ENCODE measurements at regions not wholly inside any gene's neighbourhood (a gene's known extent, or its start where the extent isn't known, plus 50 kb on each side); places are given as distances from the start of the nearest gene placed in this dataset.

DNA sequence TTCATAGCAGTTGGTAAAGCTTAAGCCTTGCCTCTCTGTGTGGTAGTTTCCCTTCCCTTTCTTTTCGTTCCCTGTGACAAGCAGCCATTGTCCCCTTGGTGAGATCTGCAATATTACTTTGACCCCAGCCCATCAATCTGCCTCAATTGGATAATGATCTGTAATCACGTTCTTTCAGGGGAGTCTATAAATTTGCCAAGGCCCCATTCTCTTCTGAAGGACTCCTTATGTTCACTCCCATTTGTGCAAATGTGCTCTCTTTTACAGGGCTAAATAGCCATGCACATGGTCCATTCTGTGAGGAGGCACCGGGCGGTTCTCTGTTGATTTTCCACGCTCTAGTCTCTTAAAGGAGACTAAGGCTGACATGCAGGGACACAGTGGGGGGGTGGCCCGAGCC lies 660.4 kb upstream of the SLC35B3 start:
- no peak for DNase-seq
- Mint-ChIP-seq H3K4me1 (ENCODE audit: low read depth, unreplicated experiment) (no peaks in the 10 kb centered on the region), H3K4me3 (ENCODE audit: low read depth, unreplicated experiment) (no peak overlapping the region), H3K9me3 (ENCODE audit: low read depth, unreplicated experiment) (no peaks in the 10 kb centered on the region), H3K27ac (ENCODE audit: unreplicated experiment) (no peak overlapping the region), H3K27me3 (ENCODE audit: unreplicated experiment) (no peaks in the 10 kb centered on the region), H3K36me3 (ENCODE audit: insufficient read depth, unreplicated experiment) (no peaks in the 10 kb centered on the region)
- no TSS peak for BruUV-seq (replicated peaks)
- TF ChIP-seq CTCF (IDR thresholded peaks at IDR 0.05; ENCODE audit: unreplicated experiment): no peak
- intact Hi-C loops (cut with micrococcal nuclease; ENCODE audit: unreplicated experiment): no loop called here
- CTCF ChIA-PET: no interaction called here

GRCh38 chr6:9095137-9095536 lies 659.8 kb upstream of the SLC35B3 start:
- DNase-seq: no peak
- CTCF ChIA-PET: no interaction called here
- H3K27ac Mint-ChIP-seq (ENCODE audit: unreplicated experiment): no peak overlapping the region
- H3K4me1 Mint-ChIP-seq (ENCODE audit: low read depth, unreplicated experiment): no peaks in the 10 kb centered on the region
- intact Hi-C loops (cut with micrococcal nuclease; ENCODE audit: unreplicated experiment): no loop called here
- H3K9me3 Mint-ChIP-seq (ENCODE audit: low read depth, unreplicated experiment): no peaks in the 10 kb centered on the region
- H3K27me3 Mint-ChIP-seq (ENCODE audit: unreplicated experiment): no peaks in the 10 kb centered on the region
- H3K36me3 Mint-ChIP-seq (ENCODE audit: insufficient read depth, unreplicated experiment): no peaks in the 10 kb centered on the region
- H3K4me3 Mint-ChIP-seq (ENCODE audit: low read depth, unreplicated experiment): no peak overlapping the region
- no TSS peak for BruUV-seq (replicated peaks)
- no peak for TF ChIP-seq CTCF (IDR thresholded peaks at IDR 0.05; ENCODE audit: unreplicated experiment)

DNA sequence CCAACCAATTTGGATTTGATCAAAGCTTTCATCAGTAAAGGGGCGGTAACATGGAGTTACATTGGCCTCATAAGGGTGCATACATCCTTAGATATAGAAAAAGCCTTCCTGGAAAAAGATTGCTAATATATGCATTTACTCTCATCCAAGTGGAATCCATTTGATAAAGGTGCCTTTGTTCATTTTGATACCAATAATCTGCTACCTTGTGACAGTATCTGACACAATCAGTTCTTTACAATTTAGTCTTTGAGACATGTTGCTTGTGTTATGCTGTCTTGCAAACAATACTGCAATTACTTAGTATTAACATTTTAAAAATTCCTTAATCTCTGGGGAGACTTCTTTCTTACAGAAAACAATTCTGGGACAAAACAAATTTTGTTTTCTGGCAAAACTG lies 654.4 kb upstream of the SLC35B3 start:
- TF ChIP-seq CTCF (IDR thresholded peaks at IDR 0.05; ENCODE audit: unreplicated experiment): no peak
- intact Hi-C loops (cut with micrococcal nuclease; ENCODE audit: unreplicated experiment): no loop called here
- Mint-ChIP-seq H3K4me1 (ENCODE audit: low read depth, unreplicated experiment) (no peaks in the 10 kb centered on the region), H3K4me3 (ENCODE audit: low read depth, unreplicated experiment) (no peak overlapping the region), H3K27me3 (ENCODE audit: unreplicated experiment) (no peaks in the 10 kb centered on the region), H3K27ac (ENCODE audit: unreplicated experiment) (no peak overlapping the region), H3K36me3 (ENCODE audit: insufficient read depth, unreplicated experiment) (no peaks in the 10 kb centered on the region), H3K9me3 (ENCODE audit: low read depth, unreplicated experiment) (no peaks in the 10 kb centered on the region)
- CTCF ChIA-PET: no interaction called here
- no TSS peak for BruUV-seq (replicated peaks)
- DNase-seq: no peak

DNA sequence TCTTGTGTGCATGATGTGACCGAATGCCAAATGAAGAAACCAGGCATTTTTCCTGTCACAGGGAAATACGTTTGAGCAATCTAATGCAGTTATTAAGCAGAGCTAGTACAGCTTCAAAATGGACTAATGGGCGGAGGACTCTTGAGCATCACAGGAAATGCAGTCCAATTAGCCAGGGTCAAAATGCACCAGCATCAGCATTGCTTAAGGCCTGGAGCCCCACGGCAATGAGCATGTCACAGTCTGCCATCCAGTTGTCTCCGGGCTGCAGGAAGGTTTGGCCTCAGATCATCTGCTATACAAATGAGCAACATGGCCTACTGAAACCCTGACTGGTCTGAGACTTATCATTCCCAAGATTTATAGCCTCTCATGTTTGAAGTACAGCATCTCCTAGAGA lies 652.1 kb upstream of the SLC35B3 start:
- no TSS peak for BruUV-seq (replicated peaks)
- DNase-seq: no peak
- no peak for TF ChIP-seq CTCF (IDR thresholded peaks at IDR 0.05; ENCODE audit: unreplicated experiment)
- no peaks in the 10 kb centered on the region for H3K27me3 Mint-ChIP-seq (ENCODE audit: unreplicated experiment)
- H3K9me3 Mint-ChIP-seq (ENCODE audit: low read depth, unreplicated experiment): no peaks in the 10 kb centered on the region
- intact Hi-C loops (cut with micrococcal nuclease; ENCODE audit: unreplicated experiment): no loop called here
- no peak overlapping the region for H3K4me3 Mint-ChIP-seq (ENCODE audit: low read depth, unreplicated experiment)
- no peak overlapping the region for H3K27ac Mint-ChIP-seq (ENCODE audit: unreplicated experiment)
- H3K36me3 Mint-ChIP-seq (ENCODE audit: insufficient read depth, unreplicated experiment): no peaks in the 10 kb centered on the region
- no peaks in the 10 kb centered on the region for H3K4me1 Mint-ChIP-seq (ENCODE audit: low read depth, unreplicated experiment)
- CTCF ChIA-PET: no interaction called here

DNA sequence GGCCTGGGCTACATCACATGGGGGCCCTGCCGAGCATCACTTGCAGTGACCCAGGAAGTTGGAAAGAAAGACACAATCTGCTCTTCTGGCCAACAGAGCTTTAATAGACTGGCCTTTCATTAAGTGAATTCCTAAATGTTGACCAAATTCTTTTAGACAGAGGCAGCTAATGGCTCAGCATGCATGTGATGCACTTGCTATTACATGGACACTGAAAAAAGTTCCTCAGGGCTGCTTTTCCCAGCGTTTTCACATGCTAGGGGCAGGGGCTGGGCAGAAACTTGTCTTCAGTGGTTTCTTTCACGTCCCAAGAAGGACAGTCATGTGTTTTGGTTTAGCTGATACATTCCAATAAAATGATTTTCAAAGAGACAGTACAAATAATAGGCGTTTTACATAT lies 651.0 kb upstream of the SLC35B3 start:
- Mint-ChIP-seq H3K4me3 (ENCODE audit: low read depth, unreplicated experiment) (no peak overlapping the region), H3K36me3 (ENCODE audit: insufficient read depth, unreplicated experiment) (no peaks in the 10 kb centered on the region), H3K27ac (ENCODE audit: unreplicated experiment) (no peak overlapping the region), H3K27me3 (ENCODE audit: unreplicated experiment) (no peaks in the 10 kb centered on the region), H3K9me3 (ENCODE audit: low read depth, unreplicated experiment) (no peaks in the 10 kb centered on the region), H3K4me1 (ENCODE audit: low read depth, unreplicated experiment) (no peaks in the 10 kb centered on the region)
- intact Hi-C loops (cut with micrococcal nuclease; ENCODE audit: unreplicated experiment): no loop called here
- no peak for DNase-seq
- no peak for TF ChIP-seq CTCF (IDR thresholded peaks at IDR 0.05; ENCODE audit: unreplicated experiment)
- BruUV-seq (replicated peaks): no TSS peak
- CTCF ChIA-PET: no interaction called here
